ENCODE measurements at regions not wholly inside any gene's neighbourhood (a gene's known extent, or its start where the extent isn't known, plus 50 kb on each side); places are given as distances from the start of the nearest gene placed in this dataset.
A peak's percentile ranks its signal among the peaks of the same experiment; 100 is the strongest.

- no peak for TF ChIP-seq CTCF (conservative IDR thresholded peaks at IDR 0.05; ENCODE audit: low read length)
- DNase-seq (ENCODE audit: low read depth) = no peak
- no peak overlapping the region for H3K4me3 ChIP-seq (ENCODE audit: low read length)
Measured at GRCh38 chr11:57087991-57088390, 93.8 kb upstream of the LRRC55 start.

- DNase-seq (ENCODE audit: low read depth) = no peak
- TF ChIP-seq CTCF (conservative IDR thresholded peaks at IDR 0.05; ENCODE audit: low read length) = no peak
- H3K4me3 ChIP-seq (ENCODE audit: low read length) = no peak overlapping the region
Measured at GRCh38 chr11:57092028-57092698, 89.6 kb upstream of the LRRC55 start.

- peak; percentile 28 for DNase-seq (ENCODE audit: low read depth)
- TF ChIP-seq CTCF (conservative IDR thresholded peaks at IDR 0.05; ENCODE audit: low read length) = no peak
- H3K4me3 ChIP-seq (ENCODE audit: low read length) = no peak overlapping the region
Measured at GRCh38 chr11:57094181-57094935, 87.4 kb upstream of the LRRC55 start.

GRCh38 chr11:57095417-57095816, 86.3 kb upstream of the LRRC55 start:
- H3K4me3 ChIP-seq (ENCODE audit: low read length) = no peak overlapping the region
- no peak for TF ChIP-seq CTCF (conservative IDR thresholded peaks at IDR 0.05; ENCODE audit: low read length)
- DNase-seq (ENCODE audit: low read depth) = no peak

- no peak for TF ChIP-seq CTCF (conservative IDR thresholded peaks at IDR 0.05; ENCODE audit: low read length)
- DNase-seq (ENCODE audit: low read depth) = no peak
- H3K4me3 ChIP-seq (ENCODE audit: low read length) = no peak overlapping the region
Measured at GRCh38 chr11:57095896-57096295, 85.9 kb upstream of the LRRC55 start.

GRCh38 chr11:57097149-57097548, 84.6 kb upstream of the LRRC55 start:
- no peak for TF ChIP-seq CTCF (conservative IDR thresholded peaks at IDR 0.05; ENCODE audit: low read length)
- no peak overlapping the region for H3K4me3 ChIP-seq (ENCODE audit: low read length)
- no peak for DNase-seq (ENCODE audit: low read depth)

- no peak for DNase-seq (ENCODE audit: low read depth)
- no peak for TF ChIP-seq CTCF (conservative IDR thresholded peaks at IDR 0.05; ENCODE audit: low read length)
- no peak overlapping the region for H3K4me3 ChIP-seq (ENCODE audit: low read length)
Measured at GRCh38 chr11:57098191-57098590, 83.6 kb upstream of the LRRC55 start.
